Activated CD4-positive, alpha-beta T cell treated with anti-CD3 and anti-CD28 coated beads, Interleukin-2, Interleukin-4, amounts not matched to agents 100 ng/mL and 50 ng/mL, durations not matched to agents 16 hours and 8 hours (primary cell): ENCODE measurements at regions not wholly inside any gene's neighbourhood (a gene's known extent, or its start where the extent isn't known, plus 50 kb on each side); places are given as distances from the start of the nearest gene placed in this dataset.
A peak's percentile ranks its signal among the peaks of the same experiment; 100 is the strongest.
"Not testable (repeated sequence)": the region's sequence is repeated elsewhere in the genome, so short reads cannot be mapped to it uniquely, and the experiment has no call there.

Experiments used
- DNase-seq: peaks from one replicate; pipeline ENCODE4 v3.0.0-alpha.2; 2020; ENCODE audit warnings: low spot score

GRCh38 chr3:194884649-194885315, 199.1 kb downstream of the FAM43A start:
- DNase-seq: no peak

- DNase-seq: no peak
These were observed 200.1 kb downstream of the FAM43A start for GRCh38 chr3:194885766-194886165.

GRCh38 chr3:194886836-194887235, 201.2 kb downstream of the FAM43A start:
- no peak for DNase-seq

- not testable (repeated sequence) for DNase-seq
These were observed 202.4 kb downstream of the FAM43A start for GRCh38 chr3:194888062-194888461.

- DNase-seq: no peak
These were observed 203.2 kb downstream of the FAM43A start for GRCh38 chr3:194888916-194889315.

GRCh38 chr3:194890091-194890490, 204.4 kb downstream of the FAM43A start:
- no peak for DNase-seq

- DNase-seq: peak; percentile 67
These were observed 207.7 kb downstream of the FAM43A start for GRCh38 chr3:194893121-194893987.

GRCh38 chr3:194894538-194894937, 208.9 kb downstream of the FAM43A start:
- DNase-seq: no peak

- no peak for DNase-seq
These were observed 215.3 kb downstream of the FAM43A start for GRCh38 chr3:194900854-194901522.

- not testable (repeated sequence) for DNase-seq
These were observed 217.8 kb downstream of the FAM43A start for GRCh38 chr3:194903447-194903846.

- not testable (repeated sequence) for DNase-seq
These were observed 219.3 kb downstream of the FAM43A start for GRCh38 chr3:194904999-194905398.

GRCh38 chr3:194905696-194906095, 220.0 kb downstream of the FAM43A start:
- no peak for DNase-seq

GRCh38 chr3:194906229-194906629, 220.5 kb downstream of the FAM43A start:
- DNase-seq: no peak

- DNase-seq: no peak
These were observed 221.4 kb downstream of the FAM43A start for GRCh38 chr3:194906970-194907629.

GRCh38 chr3:194907811-194908210, 222.1 kb downstream of the FAM43A start:
- DNase-seq: no peak

- DNase-seq: no peak
These were observed 222.8 kb downstream of the FAM43A start for GRCh38 chr3:194908496-194908895.

GRCh38 chr3:194908972-194909371, 223.3 kb downstream of the FAM43A start:
- DNase-seq: no peak

GRCh38 chr3:194910414-194910984, 224.8 kb downstream of the FAM43A start:
- no peak for DNase-seq

GRCh38 chr3:194913316-194913715, 227.6 kb downstream of the FAM43A start:
- DNase-seq: no peak

- not testable (repeated sequence) for DNase-seq
These were observed 239.2 kb downstream of the FAM43A start for GRCh38 chr3:194924889-194925288.

- DNase-seq: no peak
These were observed 239.9 kb downstream of the FAM43A start for GRCh38 chr3:194925614-194926013.

GRCh38 chr3:194928227-194928626, 242.5 kb downstream of the FAM43A start:
- DNase-seq: no peak
